ENCODE measurements at regions not wholly inside any gene's neighbourhood (a gene's known extent, or its start where the extent isn't known, plus 50 kb on each side); places are given as distances from the start of the nearest gene placed in this dataset.
A peak's percentile ranks its signal among the peaks of the same experiment; 100 is the strongest.
"Not testable (repeated sequence)": the region's sequence is repeated elsewhere in the genome, so short reads cannot be mapped to it uniquely, and the experiment has no call there.

GRCh38 chr3:39558775-39559306 is 91.4 kb downstream of the MOBP start:
- DNase-seq (ENCODE audit: low read depth) = no peak

GRCh38 chr3:39559543-39559942 is 92.1 kb downstream of the MOBP start:
- no peak for DNase-seq (ENCODE audit: low read depth)

- no peak for DNase-seq (ENCODE audit: low read depth)
Measured at GRCh38 chr3:39568508-39568907, 101.0 kb downstream of the MOBP start.

- no peak for DNase-seq (ENCODE audit: low read depth)
Measured at GRCh38 chr3:39569095-39569494, 101.6 kb downstream of the MOBP start.

- DNase-seq (ENCODE audit: low read depth) = no peak
Measured at GRCh38 chr3:39573392-39573791, 105.9 kb downstream of the MOBP start.

GRCh38 chr3:39577541-39577940 is 110.1 kb downstream of the MOBP start:
- no peak for DNase-seq (ENCODE audit: low read depth)

GRCh38 chr3:39586215-39586614 is 118.7 kb downstream of the MOBP start:
- DNase-seq (ENCODE audit: low read depth) = not testable (repeated sequence)

GRCh38 chr3:39587113-39587512 is 119.6 kb downstream of the MOBP start:
- DNase-seq (ENCODE audit: low read depth) = no peak

GRCh38 chr3:39590806-39591205 is 123.3 kb downstream of the MOBP start:
- DNase-seq (ENCODE audit: low read depth) = no peak

- DNase-seq (ENCODE audit: low read depth) = no peak
Measured at GRCh38 chr3:39592311-39593050, 125.0 kb downstream of the MOBP start.

- DNase-seq (ENCODE audit: low read depth) = no peak
Measured at GRCh38 chr3:39593341-39593740, 125.9 kb downstream of the MOBP start.

GRCh38 chr3:39601241-39601640 is 133.8 kb downstream of the MOBP start:
- no peak for DNase-seq (ENCODE audit: low read depth)

- no peak for DNase-seq (ENCODE audit: low read depth)
Measured at GRCh38 chr3:39605837-39606236, 138.4 kb downstream of the MOBP start.

- no peak for DNase-seq (ENCODE audit: low read depth)
Measured at GRCh38 chr3:39626198-39626597, 158.7 kb downstream of the MOBP start.

GRCh38 chr3:39631136-39631535 is 163.7 kb downstream of the MOBP start:
- DNase-seq (ENCODE audit: low read depth) = no peak

- DNase-seq (ENCODE audit: low read depth) = peak; percentile 17
Measured at GRCh38 chr3:39637807-39638206, 170.3 kb downstream of the MOBP start.

GRCh38 chr3:39638301-39638700 is 170.8 kb downstream of the MOBP start:
- no peak for DNase-seq (ENCODE audit: low read depth)

GRCh38 chr3:39639344-39640236 is 169.8 kb upstream of the MYRIP start:
- peak; percentile 85 for DNase-seq (ENCODE audit: low read depth)

- no peak for DNase-seq (ENCODE audit: low read depth)
Measured at GRCh38 chr3:39641274-39641673, 168.1 kb upstream of the MYRIP start.

GRCh38 chr3:39644176-39644575 is 165.2 kb upstream of the MYRIP start:
- DNase-seq (ENCODE audit: low read depth) = peak; percentile 59

- DNase-seq (ENCODE audit: low read depth) = not testable (repeated sequence)
Measured at GRCh38 chr3:39651256-39651655, 158.2 kb upstream of the MYRIP start.

GRCh38 chr3:39651993-39652739 is 157.2 kb upstream of the MYRIP start:
- DNase-seq (ENCODE audit: low read depth) = no peak

Data from fibroblast of the conjunctiva (primary cell).